AG09309 (cell line): ENCODE measurements at regions not wholly inside any gene's neighbourhood (a gene's known extent, or its start where the extent isn't known, plus 50 kb on each side); places are given as distances from the start of the nearest gene placed in this dataset.
A peak's percentile ranks its signal among the peaks of the same experiment; 100 is the strongest.
"Not testable (repeated sequence)": the region's sequence is repeated elsewhere in the genome, so short reads cannot be mapped to it uniquely, and the experiment has no call there.

Source experiments
- DNase-seq: peaks from one replicate; pipeline ENCODE4 v3.0.0-alpha.2; 2010; ENCODE audit warnings: low read depth
- H3K4me3 ChIP-seq: 2 replicates; pipeline ENCODE4 v1.5.1; 2011; ENCODE audit warnings: mild to moderate bottlenecking, low read depth, low read length, moderate library complexity; ENCODE audit not compliant: control insufficient read depth
- CTCF ChIP-seq: IDR thresholded peaks from 2 replicates; pipeline ENCODE4 v1.5.1; 2011; ENCODE audit warnings: mild to moderate bottlenecking, low read depth, low read length, inconsistent platforms; ENCODE audit not compliant: insufficient read depth, control insufficient read depth; ENCODE audit errors: missing control alignments

GRCh38 chr12:46629331-46630229, 196.2 kb downstream of the SLC38A4 start:
- DNase-seq: no peak
- no peak overlapping the region for H3K4me3 ChIP-seq
- no peak for TF ChIP-seq CTCF

- TF ChIP-seq CTCF: no peak
Measured at GRCh38 chr12:46628176-46628575, 197.6 kb downstream of the SLC38A4 start.

GRCh38 chr12:46627686-46628085, 198.1 kb downstream of the SLC38A4 start:
- no peak for TF ChIP-seq CTCF
- no peak overlapping the region for H3K4me3 ChIP-seq
- no peak for DNase-seq

More at GRCh38 chr12:46628176-46628575, 197.6 kb downstream of the SLC38A4 start:
- DNase-seq: no peak
- H3K4me3 ChIP-seq: no peak overlapping the region

- DNase-seq, H3K4me3 ChIP-seq: not testable (repeated sequence)
Measured at GRCh38 chr12:46619474-46619873, 206.3 kb downstream of the SLC38A4 start.

- DNase-seq, H3K4me3 ChIP-seq: not testable (repeated sequence)
Measured at GRCh38 chr12:46617737-46618136, 208.1 kb downstream of the SLC38A4 start.

- TF ChIP-seq CTCF: no peak
- H3K4me3 ChIP-seq: no peak overlapping the region
- peak; percentile 37 for DNase-seq
Measured at GRCh38 chr12:46617167-46617566, 208.6 kb downstream of the SLC38A4 start.

GRCh38 chr12:46610754-46611153, 215.0 kb downstream of the SLC38A4 start:
- H3K4me3 ChIP-seq: no peak overlapping the region
- no peak for TF ChIP-seq CTCF
- DNase-seq: no peak
